AG04449 (cell line): ENCODE measurements at regions not wholly inside any gene's neighbourhood (a gene's known extent, or its start where the extent isn't known, plus 50 kb on each side); places are given as distances from the start of the nearest gene placed in this dataset.

Source experiments
- CTCF ChIA-PET: fragments of 350-600 bp; formaldehyde crosslinking; extraction: SDS; loops from one replicate; lab custom pipeline; 2021; ENCODE audit warnings: antibody characterized with exemption; lab: Yijun Ruan, JAX
- POLR2A ChIA-PET: fragments of 400-600, 350-600 bp; formaldehyde crosslinking; extraction: SDS; loops from one replicate; lab custom pipeline; 2020; ENCODE audit warnings: antibody characterized with exemption, inconsistent platforms; lab: Yijun Ruan, JAX
- DNase-seq: peaks from one replicate; pipeline ENCODE4 v3.0.0-alpha.2; 2010; ENCODE audit warnings: low read depth, low spot score
- H3K4me3 ChIP-seq: 2 replicates; pipeline ENCODE4 v1.5.1; 2011; ENCODE audit warnings: low read depth, mild to moderate bottlenecking, control low read depth, low read length
- TF ChIP-seq, protein P1 (sequence below): IDR thresholded peaks from one replicate; pipeline ENCODE4 v1.5.1; 2011; ENCODE audit warnings: mild to moderate bottlenecking, moderate library complexity, low read length, control low read depth, inconsistent platforms; ENCODE audit not compliant: insufficient read depth; ENCODE audit errors: missing control alignments

- H3K4me3 ChIP-seq: no peak overlapping the region
- POLR2A ChIA-PET: no interaction called here
- TF ChIP-seq, protein P1, sequence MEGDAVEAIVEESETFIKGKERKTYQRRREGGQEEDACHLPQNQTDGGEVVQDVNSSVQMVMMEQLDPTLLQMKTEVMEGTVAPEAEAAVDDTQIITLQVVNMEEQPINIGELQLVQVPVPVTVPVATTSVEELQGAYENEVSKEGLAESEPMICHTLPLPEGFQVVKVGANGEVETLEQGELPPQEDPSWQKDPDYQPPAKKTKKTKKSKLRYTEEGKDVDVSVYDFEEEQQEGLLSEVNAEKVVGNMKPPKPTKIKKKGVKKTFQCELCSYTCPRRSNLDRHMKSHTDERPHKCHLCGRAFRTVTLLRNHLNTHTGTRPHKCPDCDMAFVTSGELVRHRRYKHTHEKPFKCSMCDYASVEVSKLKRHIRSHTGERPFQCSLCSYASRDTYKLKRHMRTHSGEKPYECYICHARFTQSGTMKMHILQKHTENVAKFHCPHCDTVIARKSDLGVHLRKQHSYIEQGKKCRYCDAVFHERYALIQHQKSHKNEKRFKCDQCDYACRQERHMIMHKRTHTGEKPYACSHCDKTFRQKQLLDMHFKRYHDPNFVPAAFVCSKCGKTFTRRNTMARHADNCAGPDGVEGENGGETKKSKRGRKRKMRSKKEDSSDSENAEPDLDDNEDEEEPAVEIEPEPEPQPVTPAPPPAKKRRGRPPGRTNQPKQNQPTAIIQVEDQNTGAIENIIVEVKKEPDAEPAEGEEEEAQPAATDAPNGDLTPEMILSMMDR: no peak
- CTCF ChIA-PET: no interaction called here
- DNase-seq: no peak
These were observed 410.4 kb downstream of the DSC3 start for GRCh38 chr18:30632071-30632698.

GRCh38 chr18:30625961-30626360, 416.6 kb downstream of the DSC3 start:
- H3K4me3 ChIP-seq: no peak overlapping the region
- CTCF ChIA-PET: no interaction called here
- TF ChIP-seq, protein P1: no peak
- DNase-seq: no peak
- POLR2A ChIA-PET: no interaction called here

DNA sequence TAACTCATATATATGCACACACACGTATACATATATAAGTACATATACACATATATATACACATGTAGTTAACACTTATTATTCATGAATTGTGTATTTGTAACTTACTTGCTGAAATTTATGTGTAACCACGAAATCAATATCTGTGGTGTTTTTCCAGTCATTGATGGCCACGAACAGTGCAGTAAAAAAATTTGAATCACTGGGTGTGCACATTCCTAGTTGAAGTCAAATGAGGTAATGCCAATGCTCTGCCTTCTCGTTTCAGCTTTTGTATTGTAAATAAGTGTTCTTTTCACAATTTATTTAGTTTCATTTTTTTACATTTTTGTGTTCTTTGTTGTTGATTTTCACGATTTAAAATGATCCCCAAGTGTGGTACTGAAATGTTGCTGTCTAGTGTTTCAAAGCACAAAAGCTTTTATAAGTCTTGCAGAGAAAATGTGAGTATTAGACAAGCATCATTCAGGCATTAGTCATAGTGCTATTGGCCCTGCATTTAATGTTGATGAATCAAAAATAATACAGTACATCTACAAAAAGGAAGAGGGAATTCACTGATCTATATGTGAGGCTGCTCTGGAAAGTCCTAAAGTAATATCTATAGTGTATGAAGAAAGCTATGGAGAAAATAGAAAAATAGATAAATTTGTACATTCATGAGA, 419.0 kb downstream of the DSC3 start:
- ChIA-PET CTCF (no interaction called here), POLR2A (no interaction called here)
- TF ChIP-seq, protein P1: no peak
- no peak overlapping the region for H3K4me3 ChIP-seq
- no peak for DNase-seq

DNA sequence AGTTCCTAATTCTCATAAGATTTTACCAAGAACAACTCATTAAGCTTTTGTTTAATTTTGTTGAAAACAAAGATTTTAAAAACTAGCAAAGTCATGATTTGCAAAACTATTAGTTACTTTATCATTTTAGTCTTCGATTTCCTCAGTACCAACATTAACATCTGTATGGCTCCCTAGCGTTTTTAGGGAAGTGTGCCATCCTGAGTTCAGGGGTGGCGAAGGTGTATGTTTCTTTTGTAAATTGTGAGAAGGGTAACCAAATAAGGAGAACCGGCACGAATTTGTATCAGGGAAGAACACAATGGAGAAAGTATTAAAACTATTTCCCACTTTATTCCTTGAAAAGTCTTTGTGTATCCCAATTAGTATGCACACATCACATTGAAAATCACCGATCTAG, 419.9 kb downstream of the DSC3 start:
- POLR2A ChIA-PET: no interaction called here
- CTCF ChIA-PET: no interaction called here
- no peak overlapping the region for H3K4me3 ChIP-seq
- TF ChIP-seq, protein P1: no peak
- DNase-seq: no peak

DNA sequence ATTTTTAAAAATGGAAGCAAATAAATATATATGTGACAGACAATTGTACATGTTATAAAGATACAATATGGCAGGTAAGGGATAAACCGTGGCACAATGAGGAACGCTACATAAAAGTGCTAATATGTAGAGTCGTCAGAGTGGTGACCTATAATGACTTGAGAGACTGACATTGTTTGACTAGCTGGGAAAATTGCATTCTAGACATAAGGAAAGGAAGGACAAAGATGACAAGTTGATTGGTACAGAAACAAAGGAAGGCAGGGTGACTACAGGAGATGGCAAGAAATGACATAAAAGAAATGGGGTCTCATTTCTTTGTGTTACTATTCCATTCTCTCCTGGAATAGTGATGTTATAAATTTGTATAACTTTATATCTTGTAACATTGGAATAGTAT, 420.4 kb downstream of the DSC3 start:
- TF ChIP-seq, protein P1: no peak
- CTCF ChIA-PET: interaction anchor here (0.6 kb wide), 1 partner anchor 165 kb away, joined by 3 read pairs; no protein-coding TSS in a partner anchor

DNA sequence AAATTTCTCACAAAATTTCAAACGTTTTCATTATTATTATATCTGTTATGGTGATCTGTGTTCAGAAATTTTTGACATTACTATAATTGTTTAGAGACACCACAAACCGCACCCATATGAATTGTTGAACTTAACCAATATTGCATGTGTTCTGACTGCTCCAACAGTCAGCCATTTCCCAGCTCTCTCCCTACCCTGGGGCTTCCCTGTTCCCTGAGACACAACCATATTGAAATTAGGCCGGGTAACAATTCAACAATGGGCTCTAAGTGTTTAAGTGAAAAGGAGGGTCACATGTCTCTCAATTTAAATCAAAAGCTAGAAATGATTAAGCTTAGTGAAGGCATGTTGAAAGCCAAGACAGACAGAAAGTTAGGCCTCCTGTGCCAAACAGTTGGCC, 424.0 kb downstream of the DSC3 start:
- ChIA-PET CTCF (no interaction called here), POLR2A (no interaction called here)
- DNase-seq: no peak
- no peak overlapping the region for H3K4me3 ChIP-seq
- TF ChIP-seq, protein P1: no peak

More for the DNA sequence above, 420.4 kb downstream of the DSC3 start:
- POLR2A ChIA-PET: no interaction called here
- DNase-seq: no peak
- no peak overlapping the region for H3K4me3 ChIP-seq
